ENCODE measurements at regions not wholly inside any gene's neighbourhood (a gene's known extent, or its start where the extent isn't known, plus 50 kb on each side); places are given as distances from the start of the nearest gene placed in this dataset.
"Not testable (repeated sequence)": the region's sequence is repeated elsewhere in the genome, so short reads cannot be mapped to it uniquely, and the experiment has no call there.

DNA sequence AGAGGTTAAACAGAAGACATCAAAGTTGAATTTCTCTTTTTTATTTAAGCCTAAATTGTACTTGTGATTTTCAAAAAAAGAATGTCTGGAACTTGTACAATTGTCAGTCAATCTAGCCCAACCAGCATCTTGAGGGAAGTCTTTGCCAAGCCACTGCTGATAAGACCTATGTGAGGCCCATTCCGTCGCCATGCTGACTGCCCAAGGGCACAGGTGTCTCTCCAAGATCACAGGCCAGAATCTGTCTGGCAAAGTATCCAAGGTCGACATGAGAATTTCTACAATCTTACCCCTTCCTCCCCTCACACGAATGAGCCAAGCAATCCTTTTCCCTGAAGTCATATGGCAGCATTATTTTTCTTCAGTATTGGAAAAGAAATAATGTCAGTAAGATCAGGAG is 614.5 kb downstream of the CBLN4 start:
- DNase-seq: no peak

DNA sequence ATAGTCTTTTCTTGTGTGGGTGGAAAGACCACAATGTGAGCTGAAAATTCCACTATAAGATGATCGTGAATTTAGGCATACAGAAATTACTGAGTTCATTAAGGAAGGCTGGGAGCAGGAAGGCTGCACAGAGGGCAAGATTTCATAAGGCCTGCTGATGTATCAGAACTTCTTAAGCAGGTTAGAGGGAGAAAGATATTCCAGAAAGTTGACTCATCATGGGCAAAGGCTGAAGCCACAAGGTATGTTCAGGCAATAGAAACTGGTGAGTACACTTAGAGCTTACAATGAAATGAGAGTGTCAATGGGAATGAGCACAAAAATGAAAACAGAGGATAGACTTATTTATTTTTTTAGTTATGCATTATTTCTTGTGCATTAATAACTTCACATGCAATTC is 618.6 kb downstream of the CBLN4 start:
- no peak for DNase-seq

DNA sequence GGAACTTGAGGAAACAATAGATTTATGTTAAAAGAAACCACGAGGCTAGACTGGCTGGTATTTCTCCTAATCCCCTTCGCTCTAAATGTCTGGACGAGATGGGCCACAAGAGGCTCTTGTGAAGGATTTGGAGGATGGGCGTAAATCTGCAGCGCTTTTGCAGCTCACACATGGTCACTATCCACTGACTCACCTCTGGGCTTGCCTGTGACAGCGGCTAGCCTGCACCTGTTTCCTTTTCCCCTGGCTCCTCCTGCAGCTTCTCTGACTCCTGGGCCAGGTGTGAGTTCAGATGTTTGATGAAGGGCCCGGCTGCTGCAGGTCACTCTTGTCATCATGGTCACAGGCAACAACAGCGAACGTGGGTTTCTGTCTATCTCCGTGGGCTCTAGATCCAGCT is 629.4 kb downstream of the CBLN4 start:
- DNase-seq: no peak

GRCh38 chr20:55365745-55366144 is 639.6 kb downstream of the CBLN4 start:
- DNase-seq: no peak

DNA sequence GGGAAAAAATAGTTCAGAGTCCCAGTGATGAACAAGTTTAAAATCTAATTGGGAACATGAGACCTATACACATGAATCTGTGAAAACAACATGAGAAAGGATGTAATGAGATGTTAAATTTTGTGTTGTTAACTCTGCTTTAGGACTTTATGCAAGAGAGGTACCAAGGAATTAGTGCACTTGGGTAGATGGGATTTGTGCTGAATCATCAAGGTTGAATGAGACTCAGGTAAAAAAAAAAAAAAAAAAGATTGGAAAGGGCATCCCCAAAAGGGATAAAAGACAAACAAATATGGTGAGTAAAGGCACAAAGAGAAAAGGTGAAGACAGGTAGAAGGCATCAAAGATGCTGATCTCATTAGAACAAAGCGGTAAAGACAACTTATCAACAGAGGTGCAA is 644.4 kb downstream of the CBLN4 start:
- DNase-seq: no peak

GRCh38 chr20:55354720-55355119 is 650.6 kb downstream of the CBLN4 start:
- DNase-seq: no peak

DNA sequence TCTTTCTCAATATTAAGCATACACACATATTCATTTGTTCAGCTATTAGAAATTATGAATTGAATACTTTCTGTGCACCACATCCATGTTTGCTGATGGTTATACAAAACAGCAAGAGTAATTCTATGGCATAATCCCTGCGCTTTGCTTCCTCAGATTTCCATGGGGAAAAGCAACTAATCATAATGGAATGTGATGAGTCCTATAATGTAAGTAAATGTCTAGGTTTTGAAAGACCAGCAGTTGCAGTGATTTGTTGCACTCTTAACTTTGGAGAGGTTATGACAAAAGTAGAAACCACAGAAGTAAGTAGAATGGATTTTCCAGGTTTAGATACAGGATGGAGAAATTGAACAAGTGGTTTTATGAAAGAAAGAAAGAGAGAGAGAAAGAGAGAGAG is 652.1 kb downstream of the CBLN4 start:
- DNase-seq: no peak

DNA sequence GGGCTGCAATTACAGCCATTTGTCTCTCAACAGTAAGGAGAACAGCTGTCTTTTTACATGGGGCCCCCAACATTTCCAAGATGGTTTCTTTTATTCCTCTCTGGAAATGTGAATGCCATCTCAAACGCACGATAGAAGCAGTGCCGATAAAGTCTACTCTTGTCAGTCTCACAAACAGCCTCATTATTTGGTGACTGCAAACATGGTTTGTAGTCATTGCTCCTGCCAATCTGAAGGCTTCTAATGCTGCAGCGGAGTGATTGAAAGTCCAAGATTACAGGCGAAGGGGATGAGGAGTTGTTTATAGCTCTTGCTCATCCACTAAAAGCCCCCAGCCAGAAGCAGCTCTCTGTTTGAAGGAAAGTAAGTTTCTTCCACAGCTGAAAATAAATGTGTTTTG is 657.1 kb downstream of the CBLN4 start:
- DNase-seq: no peak

GRCh38 chr20:55342822-55343221 is 662.5 kb downstream of the CBLN4 start:
- no peak for DNase-seq

DNA sequence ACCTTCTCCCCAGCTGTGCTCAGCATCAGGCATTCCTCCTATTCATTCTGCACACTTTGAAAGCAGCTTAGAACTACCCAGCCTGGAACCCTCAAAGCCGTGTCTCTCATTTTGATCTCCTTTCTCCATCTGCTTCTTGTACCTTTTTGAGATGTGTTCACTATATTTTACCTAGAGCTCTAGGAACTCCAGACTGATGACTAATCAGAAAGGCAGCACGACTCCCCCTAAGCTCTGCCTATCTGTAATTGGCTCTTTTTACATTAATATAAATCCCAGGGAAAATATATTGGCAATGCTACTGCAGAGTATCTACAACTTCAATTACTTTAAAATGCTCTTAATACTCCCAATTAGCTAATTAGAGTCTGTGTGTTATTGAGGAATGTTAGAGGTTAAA is 671.5 kb downstream of the CBLN4 start:
- no peak for DNase-seq

- DNase-seq: no peak
Observed at GRCh38 chr20:55329108-55329507, 676.2 kb downstream of the CBLN4 start.

- DNase-seq: no peak
Observed at GRCh38 chr20:55322745-55323144, 682.6 kb downstream of the CBLN4 start.

GRCh38 chr20:55316753-55317152 is 688.6 kb downstream of the CBLN4 start:
- no peak for DNase-seq

DNA sequence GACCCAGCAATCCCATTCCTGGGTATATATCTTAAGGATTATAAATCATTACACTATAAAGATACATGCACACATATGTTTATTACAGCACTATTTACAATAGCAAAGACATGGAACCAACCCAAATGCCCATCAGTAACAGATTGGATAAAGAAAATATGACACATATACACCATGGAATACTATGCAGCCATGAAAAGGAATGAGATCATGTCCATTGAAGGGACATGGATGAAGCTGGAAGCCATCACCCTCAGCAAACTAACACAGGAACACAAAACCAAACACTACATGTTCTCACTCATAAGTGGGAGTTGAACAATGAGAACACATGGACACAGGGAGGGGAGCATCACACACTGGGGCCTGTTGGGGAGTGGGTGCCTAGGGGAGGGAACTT is 694.5 kb downstream of the CBLN4 start:
- DNase-seq: not testable (repeated sequence)

DNA sequence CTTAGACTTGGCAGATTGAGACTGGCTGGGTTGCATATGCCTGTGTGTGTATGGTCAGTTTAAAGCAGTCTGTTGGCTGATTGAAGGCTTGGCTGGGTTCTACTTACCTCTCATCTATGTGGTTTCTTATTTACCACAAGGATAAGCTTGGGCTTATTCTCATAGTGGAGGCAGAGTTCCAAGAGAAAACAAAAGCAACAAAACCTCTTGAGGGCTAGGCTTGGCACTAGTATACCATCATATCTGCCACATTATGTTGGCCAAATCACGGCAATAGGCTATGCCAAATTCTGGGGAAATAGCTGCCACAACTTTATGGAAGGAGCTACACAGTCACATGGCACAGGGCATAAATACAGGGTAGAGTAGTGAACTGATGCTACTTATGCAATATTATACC is 714.1 kb downstream of the CBLN4 start:
- no peak for DNase-seq

GRCh38 chr20:55283889-55284288 is 721.4 kb downstream of the CBLN4 start:
- no peak for DNase-seq

DNA sequence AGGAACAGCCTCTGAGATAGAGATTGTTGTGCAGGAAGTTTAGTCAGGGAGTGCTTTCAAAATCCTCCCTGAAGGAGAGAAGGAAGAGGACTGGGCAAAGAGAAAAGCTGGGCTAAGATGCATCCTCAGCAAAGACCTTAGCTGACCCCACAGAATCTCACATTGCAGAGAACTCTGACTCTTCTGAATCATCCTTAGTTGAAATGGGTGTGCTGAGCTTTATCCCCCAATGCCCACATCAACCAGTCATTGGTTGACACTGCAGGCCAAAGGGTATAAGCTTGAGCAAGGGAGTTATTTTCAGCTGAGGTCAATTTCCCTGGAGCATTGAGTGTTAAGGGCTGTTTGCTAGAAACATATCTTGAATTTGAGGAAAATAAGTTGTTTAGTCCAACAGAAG is 732.2 kb downstream of the CBLN4 start:
- no peak for DNase-seq

DNA sequence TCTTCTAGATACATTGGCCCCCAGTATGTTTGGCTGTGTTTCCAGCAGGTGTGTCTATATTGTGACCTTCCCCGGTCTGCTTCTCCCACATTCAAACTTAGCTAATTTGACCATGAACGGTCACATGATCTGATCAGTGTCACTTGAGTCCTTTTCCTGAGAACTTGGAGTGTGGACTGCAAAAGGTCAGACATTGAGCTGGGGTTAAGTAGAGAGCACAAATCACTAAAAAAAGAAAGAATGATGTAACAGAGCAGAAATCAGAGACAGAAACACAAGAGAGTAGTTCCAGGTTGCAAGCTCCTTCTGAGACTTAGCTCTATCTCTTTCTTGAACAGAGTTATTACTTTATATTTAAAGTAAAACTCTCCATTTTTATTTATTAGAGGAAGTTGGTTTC is 733.9 kb downstream of the CBLN4 start:
- no peak for DNase-seq

GRCh38 chr20:55269913-55270312 is 735.4 kb downstream of the CBLN4 start:
- no peak for DNase-seq

- DNase-seq: no peak
Observed at GRCh38 chr20:55266361-55266760, 739.0 kb downstream of the CBLN4 start.

GRCh38 chr20:55264703-55265239 is 740.5 kb downstream of the CBLN4 start:
- no peak for DNase-seq

DNA sequence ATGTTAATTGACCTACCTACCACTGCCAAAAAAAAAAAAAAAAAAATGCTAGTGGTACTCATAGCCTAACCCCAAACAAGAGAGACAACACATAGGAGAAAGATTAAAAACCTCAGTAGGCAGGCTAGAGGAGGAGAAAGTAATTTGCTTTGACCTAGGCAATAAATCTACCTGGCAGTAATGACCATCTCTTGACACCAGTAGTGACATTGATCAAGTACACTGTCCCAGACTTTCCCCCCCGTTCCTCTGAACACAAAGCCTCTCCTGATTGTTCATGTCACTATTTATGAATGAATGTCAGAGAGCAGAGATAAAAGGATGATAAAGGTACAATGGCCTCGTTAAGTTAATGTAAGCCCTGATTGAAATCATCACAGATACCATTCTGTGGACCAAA is 746.8 kb downstream of the CBLN4 start:
- DNase-seq: no peak

GRCh38 chr20:55255016-55255415 is 750.3 kb downstream of the CBLN4 start:
- no peak for DNase-seq

DNA sequence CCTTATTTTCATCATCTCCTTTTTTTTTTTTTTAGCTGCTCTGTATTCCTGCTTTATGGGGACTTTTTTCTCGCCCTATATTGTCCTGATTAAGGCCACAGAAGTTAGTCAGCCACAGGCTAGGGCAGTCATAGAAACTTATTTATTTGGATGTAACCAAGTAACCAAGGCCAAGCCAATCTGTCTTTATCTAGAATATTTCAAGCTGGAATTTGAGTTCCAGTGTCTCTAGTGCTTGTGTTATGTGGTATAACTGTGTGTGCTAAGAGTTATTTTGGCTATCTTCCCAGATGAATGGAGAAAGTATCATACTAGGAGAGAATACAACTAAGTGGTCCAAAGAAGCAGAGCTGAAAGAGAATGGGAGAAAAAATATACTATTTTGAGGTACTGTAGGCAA is 751.5 kb downstream of the CBLN4 start:
- DNase-seq: no peak

GRCh38 chr20:55252521-55252920 is 752.8 kb downstream of the CBLN4 start:
- DNase-seq: no peak

DNA sequence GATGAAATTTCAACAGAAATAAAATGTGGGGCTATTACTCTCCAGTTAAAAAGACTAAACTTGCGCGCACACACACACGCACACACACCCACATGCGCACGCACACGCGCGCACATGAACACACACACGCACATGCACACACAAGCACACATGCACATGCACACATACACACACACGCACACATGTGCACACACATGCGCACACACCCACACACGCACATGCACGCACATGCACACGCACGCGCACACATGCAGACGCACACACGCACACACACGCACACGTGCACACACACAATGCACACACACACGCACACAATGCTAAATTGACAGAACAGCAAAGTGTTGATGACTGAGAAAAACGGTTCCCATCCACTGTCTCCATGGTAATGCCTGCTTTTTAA is 754.1 kb downstream of the CBLN4 start:
- no peak for DNase-seq

All from GDM1 (cell line).